ENCODE measurements at regions not wholly inside any gene's neighbourhood (a gene's known extent, or its start where the extent isn't known, plus 50 kb on each side); places are given as distances from the start of the nearest gene placed in this dataset.

- no peak overlapping the region for H3K4me3 ChIP-seq
- no peaks in the 10 kb centered on the region for H3K27me3 ChIP-seq
- DNase-seq, result no peak
- H3K36me3 ChIP-seq, result no peaks in the 10 kb centered on the region
- H3K27ac ChIP-seq, result no peak overlapping the region
- no peak for TF ChIP-seq POLR2A (IDR thresholded peaks at IDR 0.05)
- TF ChIP-seq CTCF (IDR thresholded peaks at IDR 0.05), result no peak
- H3K4me1 ChIP-seq, result peaks cover 3 to 10% of the 10 kb centered on the region in 2 donors
- intact Hi-C loops (cut with DNase I; ENCODE audit: low total_unique reads), result no loop called here
- no peaks in the 10 kb centered on the region for H3K9me3 ChIP-seq
These were observed 98.2 kb downstream of the THBS2 start for GRCh38 chr6:169155481-169155880.

GRCh38 chr6:169153401-169153800 is 100.2 kb downstream of the THBS2 start:
- H3K9me3 ChIP-seq, result no peaks in the 10 kb centered on the region
- intact Hi-C loops (cut with DNase I; ENCODE audit: low total_unique reads), result no loop called here
- no peak for TF ChIP-seq CTCF (IDR thresholded peaks at IDR 0.05)
- no peak for TF ChIP-seq POLR2A (IDR thresholded peaks at IDR 0.05)
- DNase-seq, result no peak
- H3K27me3 ChIP-seq, result no peaks in the 10 kb centered on the region
- H3K36me3 ChIP-seq, result no peaks in the 10 kb centered on the region
- peaks cover 2 to 8% of the 10 kb centered on the region in 2 donors for H3K4me1 ChIP-seq
- H3K4me3 ChIP-seq, result no peak overlapping the region
- no peak overlapping the region for H3K27ac ChIP-seq

- intact Hi-C loops (cut with DNase I; ENCODE audit: low total_unique reads), result no loop called here
- Histone ChIP-seq H3K4me3 (no peak overlapping the region), H3K27ac (peak overlapping the region in 1 of 2 donors; percentile 19)
These were observed 107.1 kb downstream of the THBS2 start for GRCh38 chr6:169146521-169146920.

DNA sequence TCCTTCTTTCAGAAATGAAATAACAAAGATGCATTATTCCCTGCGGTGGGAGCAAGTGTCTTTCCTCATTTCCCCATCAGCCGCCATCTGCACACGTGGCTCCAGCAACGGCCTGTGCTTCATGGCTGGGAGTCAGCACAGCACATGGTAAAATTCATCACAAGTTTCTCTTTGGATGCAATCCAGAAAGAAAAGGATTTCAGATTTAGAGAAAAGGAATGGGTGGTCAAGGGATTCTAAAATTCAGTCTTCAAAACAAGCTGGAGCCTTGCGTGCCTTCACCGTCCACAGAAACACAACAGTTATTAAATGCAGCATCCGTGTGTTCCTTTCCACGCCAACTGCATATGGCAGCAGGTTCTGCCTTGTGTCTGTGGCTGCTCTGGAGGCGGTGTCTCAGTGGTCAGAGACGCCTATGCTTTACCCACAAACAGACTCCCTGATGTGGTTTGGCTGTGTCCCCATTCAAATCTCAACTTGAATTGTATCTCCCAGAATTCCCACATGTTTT is 107.6 kb downstream of the THBS2 start:
- H3K27ac ChIP-seq, result peak overlapping the region; percentile 19 to 46
- DNase-seq, result no peak
- no peaks in the 10 kb centered on the region for H3K36me3 ChIP-seq
- no peaks in the 10 kb centered on the region for H3K27me3 ChIP-seq
- no peak overlapping the region for H3K4me3 ChIP-seq
- H3K4me1 ChIP-seq, result peaks cover 0 to 4% of the 10 kb centered on the region in 2 donors
- TF ChIP-seq POLR2A (IDR thresholded peaks at IDR 0.05) (no peak), CTCF (IDR thresholded peaks at IDR 0.05) (no peak)
- H3K9me3 ChIP-seq, result no peaks in the 10 kb centered on the region
- intact Hi-C loops (cut with DNase I; ENCODE audit: low total_unique reads), result no loop called here

More at GRCh38 chr6:169146521-169146920, 107.1 kb downstream of the THBS2 start:
- Histone ChIP-seq H3K27me3 (no peaks in the 10 kb centered on the region), H3K9me3 (no peaks in the 10 kb centered on the region), H3K4me1 (no peaks in the 10 kb centered on the region), H3K36me3 (no peaks in the 10 kb centered on the region)
- TF ChIP-seq CTCF (IDR thresholded peaks at IDR 0.05), result no peak
- no peak for TF ChIP-seq POLR2A (IDR thresholded peaks at IDR 0.05)
- no peak for DNase-seq

- no peak for DNase-seq
- Histone ChIP-seq H3K9me3 (no peaks in the 10 kb centered on the region), H3K4me1 (peaks cover 0 to 6% of the 10 kb centered on the region in 2 donors), H3K27me3 (no peaks in the 10 kb centered on the region), H3K27ac (peak overlapping the region; percentile 19 to 41), H3K4me3 (no peak overlapping the region), H3K36me3 (no peaks in the 10 kb centered on the region)
- intact Hi-C loops (cut with DNase I; ENCODE audit: low total_unique reads), result no loop called here
- TF ChIP-seq POLR2A (IDR thresholded peaks at IDR 0.05), result no peak
- no peak for TF ChIP-seq CTCF (IDR thresholded peaks at IDR 0.05)
These were observed 108.2 kb downstream of the THBS2 start for GRCh38 chr6:169145496-169145895.
